Muscle of leg (tissue), 3 donors: ENCODE measurements at regions not wholly inside any gene's neighbourhood (a gene's known extent, or its start where the extent isn't known, plus 50 kb on each side); places are given as distances from the start of the nearest gene placed in this dataset.

Experiments used
- DNase-seq: peaks from one replicate; pipeline ENCODE4 v3.0.0; 2013
- H3K27ac ChIP-seq: one replicate; pipeline ENCODE4 v1.5.1; 2013; ENCODE audit warnings: mild to moderate bottlenecking, low read length, control low read depth
- H3K27me3 ChIP-seq: one replicate; pipeline ENCODE4 v1.6.1; 2013; ENCODE audit warnings: low read length; ENCODE audit not compliant: control insufficient read depth, insufficient read depth
- H3K36me3 ChIP-seq: one replicate; pipeline ENCODE4 v1.6.1; 2013; ENCODE audit warnings: low read length; ENCODE audit not compliant: control insufficient read depth, insufficient read depth
- H3K4me1 ChIP-seq: one replicate; pipeline ENCODE4 v1.6.1; 2013; ENCODE audit warnings: low read length; ENCODE audit not compliant: control insufficient read depth, insufficient read depth
- H3K4me3 ChIP-seq: one replicate; pipeline ENCODE4 v1.5.1; 2013; ENCODE audit warnings: low read length, control low read depth
- H3K9me3 ChIP-seq: replicated peaks from 2 replicates; pipeline ENCODE4 v1.6.1; 2013; ENCODE audit warnings: low read depth, low read length; ENCODE audit not compliant: control insufficient read depth
- WGBS: methylation state at CpG from one replicate; pipeline ENCODE4 v1.1.5; 2013; ENCODE audit warnings: missing lambda C conversion rate; ENCODE audit not compliant: insufficient coverage; 5-methylcytosine and 5-hydroxymethylcytosine counted together

DNA sequence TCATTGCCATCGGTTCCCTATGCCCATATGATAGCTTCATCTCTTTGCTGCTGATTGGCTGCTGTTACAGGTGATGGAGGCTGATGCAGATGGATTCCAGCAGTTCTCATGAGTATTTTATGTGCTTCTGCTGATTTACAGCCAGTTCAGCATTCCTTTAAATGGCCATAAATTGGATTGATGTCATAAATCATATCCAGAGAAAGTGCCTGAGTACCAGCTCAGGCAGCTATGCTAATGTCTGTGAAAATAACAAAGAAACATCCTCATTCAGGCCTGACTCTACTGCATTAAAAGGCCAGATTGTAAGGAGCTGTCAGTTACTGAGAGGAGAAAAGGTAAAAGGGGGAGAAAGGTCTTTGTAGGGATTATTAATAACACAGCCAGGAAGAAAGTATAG is 756.8 kb downstream of the IGSF11 start:
- Histone ChIP-seq H3K9me3 (peaks cover 2% of the 10 kb centered on the region), H3K27ac (no peak overlapping the region), H3K36me3 (no peaks in the 10 kb centered on the region), H3K4me1 (no peaks in the 10 kb centered on the region), H3K4me3 (no peak overlapping the region), H3K27me3 (no peaks in the 10 kb centered on the region)
- no peak for DNase-seq
- WGBS: no CpG with 5 or more reads among the region's 1 CpG

DNA sequence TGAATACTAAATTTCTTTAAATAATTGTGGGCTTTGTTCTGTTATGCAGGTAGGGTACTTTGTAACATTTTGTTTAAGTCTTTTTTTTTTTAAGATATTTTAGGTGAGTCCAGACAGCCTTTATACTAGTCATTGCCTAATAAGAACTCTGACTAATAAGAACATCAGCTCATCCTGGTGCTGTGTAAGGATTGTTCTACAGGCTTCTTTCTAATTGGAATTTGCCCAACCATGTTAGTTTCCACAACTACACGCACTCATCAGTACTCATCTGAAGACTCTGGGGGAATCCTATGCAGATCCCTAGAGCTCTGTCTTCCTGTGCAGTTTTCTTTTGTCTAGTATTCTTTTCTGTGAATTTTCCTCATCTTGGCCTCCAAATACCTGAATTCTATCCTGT is 741.8 kb downstream of the IGSF11 start:
- no peak overlapping the region for H3K4me3 ChIP-seq
- no peaks in the 10 kb centered on the region for H3K36me3 ChIP-seq
- H3K9me3 ChIP-seq: no peaks in the 10 kb centered on the region
- no peak overlapping the region for H3K27ac ChIP-seq
- H3K4me1 ChIP-seq: no peaks in the 10 kb centered on the region
- DNase-seq: no peak
- WGBS: no CpG with 5 or more reads among the region's 1 CpG
- no peaks in the 10 kb centered on the region for H3K27me3 ChIP-seq

DNA sequence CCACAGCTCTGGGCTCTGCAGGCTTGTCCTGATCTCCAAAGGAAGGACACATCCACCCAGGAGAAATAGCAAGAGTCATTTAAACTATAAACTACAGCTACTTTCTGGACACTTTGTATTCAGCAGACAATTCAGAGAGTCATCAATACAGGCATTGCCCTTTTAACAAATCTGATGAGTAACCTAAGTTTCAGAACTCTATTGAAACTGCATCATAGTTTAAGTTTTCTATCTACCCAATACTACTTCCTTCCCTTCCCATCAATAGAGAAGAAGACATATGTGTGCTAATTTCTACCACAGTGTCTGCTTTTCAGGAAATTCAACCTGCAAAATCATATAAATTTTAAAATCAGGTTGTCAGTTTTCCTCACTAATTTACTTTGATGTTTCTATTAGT is 736.5 kb downstream of the IGSF11 start:
- DNase-seq: no peak
- no peaks in the 10 kb centered on the region for H3K36me3 ChIP-seq
- H3K27ac ChIP-seq: no peak overlapping the region
- H3K4me1 ChIP-seq: no peaks in the 10 kb centered on the region
- H3K9me3 ChIP-seq: no peaks in the 10 kb centered on the region
- no peak overlapping the region for H3K4me3 ChIP-seq
- no peaks in the 10 kb centered on the region for H3K27me3 ChIP-seq

DNA sequence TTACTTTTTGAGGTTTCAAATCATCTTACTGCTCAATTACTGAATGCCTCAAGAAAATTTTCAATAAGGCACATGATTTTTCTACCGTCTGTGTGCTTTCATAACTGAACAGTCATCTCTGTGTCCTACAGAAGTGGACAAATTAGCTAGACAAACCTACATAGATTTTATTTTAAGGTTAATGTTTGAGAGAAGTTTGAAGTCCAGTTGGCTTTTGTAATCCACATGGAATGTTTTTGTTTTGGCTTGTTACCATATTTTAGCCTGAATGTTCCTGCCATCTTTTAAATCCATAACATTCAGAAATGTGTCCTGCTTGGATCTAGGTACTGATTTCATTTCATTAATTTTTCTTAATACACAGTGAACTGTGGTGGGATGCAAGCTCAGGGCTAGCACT is 730.1 kb downstream of the IGSF11 start:
- no peaks in the 10 kb centered on the region for H3K4me1 ChIP-seq
- H3K9me3 ChIP-seq: no peaks in the 10 kb centered on the region
- H3K4me3 ChIP-seq: no peak overlapping the region
- H3K36me3 ChIP-seq: no peaks in the 10 kb centered on the region
- no peaks in the 10 kb centered on the region for H3K27me3 ChIP-seq
- DNase-seq: no peak
- WGBS: no CpG with 5 or more reads among the region's 1 CpG
- H3K27ac ChIP-seq: no peak overlapping the region

DNA sequence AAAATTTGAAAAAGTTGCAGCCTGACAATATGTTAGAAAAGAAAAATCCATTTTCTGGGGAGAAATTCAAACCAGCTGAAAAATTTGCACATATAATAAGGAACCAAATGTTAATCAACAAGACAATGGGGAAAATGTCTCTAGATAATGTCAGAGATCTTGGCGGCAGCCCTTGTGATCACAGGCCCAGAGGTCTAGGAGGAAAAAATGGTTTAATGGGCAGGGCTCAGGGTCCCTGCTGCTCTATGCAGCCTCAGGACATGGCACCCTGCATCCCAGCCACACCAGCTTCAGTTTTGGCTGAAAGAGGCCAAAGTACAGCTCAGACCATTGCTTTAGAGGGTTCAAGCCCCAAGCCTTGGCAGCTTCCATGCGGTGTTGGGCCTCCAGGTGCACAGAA is 701.9 kb downstream of the IGSF11 start:
- no peak overlapping the region for H3K27ac ChIP-seq
- WGBS: 100% methylated on average over 2 of the region's 2 CpGs

DNA sequence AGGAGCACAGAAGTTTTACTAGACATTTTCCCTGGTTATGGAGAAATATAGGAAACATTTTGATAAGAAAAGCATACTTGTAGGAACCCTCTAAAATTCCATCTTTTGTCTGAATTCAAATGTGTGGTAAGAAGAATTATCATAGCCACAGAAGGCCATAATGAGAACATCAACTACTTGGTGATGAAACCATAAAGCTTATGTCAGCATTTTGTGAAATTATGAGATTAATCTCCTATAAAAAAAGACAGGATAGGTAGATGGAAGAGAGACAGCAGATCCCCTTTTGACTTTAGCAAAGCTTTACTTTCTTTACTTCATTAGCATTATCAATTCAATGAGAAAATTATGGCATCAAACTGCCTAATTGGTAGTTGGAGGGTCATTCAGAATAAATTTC is 697.0 kb downstream of the IGSF11 start:
- H3K36me3 ChIP-seq: no peaks in the 10 kb centered on the region
- H3K27me3 ChIP-seq: no peaks in the 10 kb centered on the region
- H3K4me3 ChIP-seq: no peak overlapping the region
- H3K9me3 ChIP-seq: peaks cover 8% of the 10 kb centered on the region
- no peaks in the 10 kb centered on the region for H3K4me1 ChIP-seq
- DNase-seq: no peak
- H3K27ac ChIP-seq: no peak overlapping the region

More for the DNA sequence above, 701.9 kb downstream of the IGSF11 start:
- H3K9me3 ChIP-seq: peaks cover 12% of the 10 kb centered on the region
- no peaks in the 10 kb centered on the region for H3K36me3 ChIP-seq
- no peaks in the 10 kb centered on the region for H3K27me3 ChIP-seq
- no peak overlapping the region for H3K4me3 ChIP-seq
- no peaks in the 10 kb centered on the region for H3K4me1 ChIP-seq
- DNase-seq: no peak

DNA sequence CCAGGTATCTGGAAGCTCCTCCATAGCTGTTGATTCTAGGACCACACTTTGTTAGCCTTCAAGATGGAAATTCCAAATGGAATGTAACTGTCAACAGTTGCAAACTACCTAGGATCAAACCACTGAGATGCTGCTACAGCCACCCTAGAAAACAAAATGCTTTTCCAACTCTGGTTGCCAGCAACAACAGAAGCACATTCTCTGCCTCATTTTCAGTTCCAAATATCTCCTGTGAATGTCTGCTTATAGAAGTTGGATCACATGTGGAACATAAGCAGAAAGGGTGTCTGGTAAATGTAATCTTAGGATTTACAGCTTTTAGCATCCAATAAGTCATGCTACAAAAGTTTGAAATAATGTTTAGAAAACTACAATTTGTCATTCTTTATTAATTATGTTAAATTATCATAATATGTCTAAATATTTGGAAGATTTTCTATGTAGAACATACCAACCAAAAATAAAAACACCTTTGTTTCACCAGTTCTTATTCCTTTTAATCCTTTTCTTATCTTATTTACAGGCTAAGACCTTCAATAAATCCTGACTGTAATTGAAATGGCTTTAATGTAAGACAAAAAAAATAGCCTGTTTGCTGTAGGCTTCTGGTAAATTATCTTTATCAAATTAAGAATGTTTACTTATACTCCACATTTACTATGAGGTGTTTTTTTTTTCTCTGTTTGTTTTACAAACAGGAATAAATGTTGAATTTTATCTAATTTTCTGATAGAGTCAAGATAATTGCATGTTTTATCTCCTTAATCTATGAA is 687.1 kb downstream of the IGSF11 start:
- Histone ChIP-seq H3K4me1 (no peaks in the 10 kb centered on the region), H3K27me3 (no peaks in the 10 kb centered on the region), H3K27ac (no peak overlapping the region), H3K9me3 (no peaks in the 10 kb centered on the region), H3K4me3 (no peak overlapping the region), H3K36me3 (no peaks in the 10 kb centered on the region)
- no peak for DNase-seq

DNA sequence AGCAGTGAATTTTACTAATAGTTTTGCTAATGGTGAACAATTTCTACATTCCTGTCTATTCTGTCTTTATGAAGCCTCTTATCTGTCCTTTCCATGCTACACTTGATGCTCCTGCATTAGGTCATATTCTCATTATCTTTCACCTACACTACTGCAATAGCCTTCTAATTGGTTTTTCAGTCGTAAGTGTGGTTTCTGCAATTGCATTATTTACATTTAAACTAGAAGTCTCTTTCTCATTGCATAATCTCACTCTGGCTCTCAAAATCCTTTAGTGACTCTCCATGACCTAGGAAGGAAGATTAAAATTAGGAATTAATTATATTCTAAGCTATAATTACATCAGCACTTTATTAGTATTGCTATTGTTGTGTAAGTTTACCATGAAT is 686.5 kb downstream of the IGSF11 start:
- H3K4me3 ChIP-seq: no peak overlapping the region
- no peaks in the 10 kb centered on the region for H3K27me3 ChIP-seq
- no peak overlapping the region for H3K27ac ChIP-seq
- H3K36me3 ChIP-seq: no peaks in the 10 kb centered on the region
- H3K9me3 ChIP-seq: no peaks in the 10 kb centered on the region
- no peak for DNase-seq
- WGBS: no CpG with 5 or more reads among the region's 1 CpG
- H3K4me1 ChIP-seq: no peaks in the 10 kb centered on the region

DNA sequence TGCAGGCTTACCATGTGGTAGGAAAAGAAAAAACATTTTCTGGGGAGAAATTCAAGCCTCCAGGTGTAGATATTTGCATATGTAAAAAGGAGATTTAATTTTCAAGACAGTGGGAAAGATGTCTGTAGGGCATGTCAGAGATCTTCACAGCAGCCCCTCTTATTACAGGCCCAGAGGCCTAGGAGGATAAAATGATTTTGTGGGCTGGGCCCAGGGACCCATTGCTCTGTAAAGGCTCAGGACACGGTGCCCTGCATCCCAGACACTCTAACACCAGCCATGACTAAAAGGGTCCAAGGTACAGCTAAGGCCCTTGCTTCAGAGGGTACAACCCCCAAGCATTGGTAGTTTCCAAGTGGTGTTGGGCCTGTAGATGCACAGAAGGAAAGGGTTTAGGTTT is 680.1 kb downstream of the IGSF11 start:
- H3K27ac ChIP-seq: no peak overlapping the region
- DNase-seq: no peak
- H3K4me1 ChIP-seq: no peaks in the 10 kb centered on the region
- H3K4me3 ChIP-seq: no peak overlapping the region
- WGBS: no CpG with 5 or more reads among the region's 1 CpG
- no peaks in the 10 kb centered on the region for H3K36me3 ChIP-seq
- peaks cover 22% of the 10 kb centered on the region for H3K9me3 ChIP-seq
- H3K27me3 ChIP-seq: no peaks in the 10 kb centered on the region

DNA sequence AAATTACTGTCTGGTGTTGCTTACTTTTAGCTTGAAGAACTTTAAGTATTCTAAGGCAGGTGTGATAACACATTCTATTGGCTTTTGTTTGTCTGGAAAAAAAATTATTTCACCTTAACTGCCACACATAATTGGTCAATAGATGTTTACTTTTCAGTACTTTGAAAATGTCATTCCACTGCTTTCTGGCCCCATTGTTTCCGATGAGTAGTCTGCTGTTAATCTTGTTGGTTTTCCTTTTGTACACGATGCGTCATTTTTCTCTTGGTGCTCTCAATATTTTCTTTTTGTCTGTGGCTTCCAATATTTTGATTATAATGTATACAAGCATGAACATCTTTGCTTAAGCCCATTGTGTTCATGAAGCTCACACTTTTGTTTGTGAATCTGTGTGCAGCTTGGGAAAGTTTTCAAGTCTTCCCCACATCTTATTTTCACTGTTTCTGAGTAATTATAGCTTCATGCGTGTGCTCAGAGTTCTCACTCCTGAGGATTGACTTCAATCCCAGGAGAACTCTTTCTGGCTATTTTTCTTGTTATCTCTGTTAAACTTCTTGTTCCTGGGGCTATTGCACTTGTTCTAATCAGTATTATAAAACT is 664.7 kb downstream of the IGSF11 start:
- H3K27ac ChIP-seq: no peak overlapping the region
- peaks cover 8% of the 10 kb centered on the region for H3K9me3 ChIP-seq
- WGBS: no CpG with 5 or more reads among the region's 4 CpGs
- H3K27me3 ChIP-seq: no peaks in the 10 kb centered on the region
- no peaks in the 10 kb centered on the region for H3K4me1 ChIP-seq
- H3K4me3 ChIP-seq: no peak overlapping the region
- no peak for DNase-seq
- H3K36me3 ChIP-seq: no peaks in the 10 kb centered on the region

DNA sequence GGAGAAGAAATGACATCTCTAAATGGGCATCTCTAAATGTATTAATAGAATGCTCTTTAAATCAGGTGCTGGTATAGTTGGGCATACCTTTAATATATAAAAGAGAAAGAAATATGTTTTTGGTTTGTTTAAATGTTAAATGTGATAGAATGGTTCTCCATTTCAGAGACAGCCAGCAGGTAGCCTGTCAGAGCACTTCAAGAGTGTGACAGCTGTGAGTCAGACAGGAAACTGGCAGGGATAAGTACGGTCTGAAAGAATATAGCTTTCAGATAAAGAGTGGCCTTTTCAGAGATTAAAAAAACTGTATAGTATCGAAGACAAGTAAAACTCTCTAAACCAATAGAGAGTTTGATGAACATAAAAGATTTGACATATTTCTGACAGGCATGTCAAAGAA is 654.1 kb downstream of the IGSF11 start:
- Histone ChIP-seq H3K36me3 (no peaks in the 10 kb centered on the region), H3K27ac (no peak overlapping the region), H3K9me3 (no peaks in the 10 kb centered on the region), H3K4me3 (no peak overlapping the region), H3K4me1 (no peaks in the 10 kb centered on the region), H3K27me3 (no peaks in the 10 kb centered on the region)
- no CpG with 5 or more reads among the region's 2 CpGs for WGBS
- no peak for DNase-seq
